Dermis microvascular lymphatic vessel endothelial cell (primary cell): ENCODE measurements at regions not wholly inside any gene's neighbourhood (a gene's known extent, or its start where the extent isn't known, plus 50 kb on each side); places are given as distances from the start of the nearest gene placed in this dataset.

ENCODE experiments used
- DNase-seq, 2 donors: peaks; one replicate each; pipeline versions ENCODE4 v3.0.0 to v3.0.0-alpha.2; 2010; ENCODE audit warnings: low read depth in 2 of 2

GRCh38 chr5:5560016-5560415, 137.5 kb downstream of the ICE1 start:
- DNase-seq: no peak

- DNase-seq: no peak
These were observed 136.4 kb downstream of the ICE1 start for GRCh38 chr5:5558638-5559527.

GRCh38 chr5:5558102-5558501, 135.6 kb downstream of the ICE1 start:
- DNase-seq: no peak

GRCh38 chr5:5551499-5551898, 129.0 kb downstream of the ICE1 start:
- DNase-seq: no peak

- no peak for DNase-seq
These were observed 123.9 kb downstream of the ICE1 start for GRCh38 chr5:5546408-5546807.

- DNase-seq: no peak
These were observed 121.7 kb downstream of the ICE1 start for GRCh38 chr5:5544094-5544663.

GRCh38 chr5:5542654-5543053, 120.2 kb downstream of the ICE1 start:
- no peak for DNase-seq

GRCh38 chr5:5540065-5540464, 117.6 kb downstream of the ICE1 start:
- DNase-seq: no peak
